GM21528 (cell line): ENCODE measurements at regions not wholly inside any gene's neighbourhood (a gene's known extent, or its start where the extent isn't known, plus 50 kb on each side); places are given as distances from the start of the nearest gene placed in this dataset.

Experiments used
- ATAC-seq: cut with Tn5 transposase; IDR thresholded peaks from one replicate; pipeline ENCODE4 v1.9.1; 2021; ENCODE audit warnings: mild to moderate bottlenecking, moderate library complexity; ENCODE audit not compliant: unreplicated experiment, low FRiP score

DNA sequence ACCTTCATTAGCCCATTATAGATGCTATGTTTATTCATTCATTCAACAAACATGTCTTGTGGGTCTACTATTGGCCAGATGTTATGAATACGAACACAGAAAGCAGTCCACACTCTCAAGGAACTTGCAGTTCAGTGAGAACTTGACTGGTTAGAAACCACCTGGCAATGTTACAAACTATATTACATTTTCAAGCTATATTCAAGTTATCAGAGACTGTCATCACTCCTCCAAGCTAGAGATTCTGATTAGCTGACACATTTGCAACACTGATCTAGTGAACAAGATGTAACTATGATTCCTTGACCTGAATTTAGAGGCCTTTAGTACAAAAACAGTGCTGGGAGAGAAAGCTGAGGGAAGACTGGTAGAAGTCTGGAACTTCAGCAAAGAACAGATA is 170.7 kb upstream of the EEA1 start:
- no peak for ATAC-seq

DNA sequence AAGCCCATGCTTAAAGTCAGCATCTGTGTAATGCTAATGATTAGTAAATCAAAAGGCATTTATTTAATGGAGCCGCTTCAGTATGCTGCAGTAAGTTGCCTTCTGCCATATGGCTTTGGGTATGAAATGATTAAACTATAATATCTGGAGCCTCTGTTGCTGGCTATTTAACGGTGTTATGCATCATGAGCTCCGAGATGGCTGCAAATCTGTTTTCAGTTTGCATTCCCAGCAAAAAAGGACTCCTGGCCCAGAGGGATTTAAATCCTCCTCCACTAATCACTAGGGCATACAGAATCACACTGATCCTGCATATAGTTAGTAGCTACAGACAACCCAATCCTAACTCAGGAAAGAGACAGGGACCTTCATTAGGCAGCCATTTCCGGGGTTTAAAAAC is 171.5 kb upstream of the EEA1 start:
- no peak for ATAC-seq

DNA sequence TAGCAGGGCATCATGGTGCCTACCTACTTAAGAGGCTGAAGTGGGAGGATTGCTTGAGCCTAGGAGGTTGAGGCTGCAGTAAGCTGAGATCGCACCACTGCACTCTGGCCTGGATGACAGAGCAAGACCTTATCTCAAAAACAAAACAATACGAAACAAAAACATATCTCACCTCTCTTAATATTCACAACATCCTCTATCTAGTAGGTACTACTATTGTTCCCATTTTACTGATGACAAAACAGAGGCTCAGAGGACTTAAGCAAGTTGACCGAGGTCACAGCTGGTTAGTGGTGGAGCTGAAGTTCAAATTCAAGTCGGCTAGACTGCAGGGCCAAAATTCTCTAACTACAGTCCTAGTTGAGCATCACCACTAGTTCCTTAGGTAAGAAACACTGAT is 172.3 kb upstream of the EEA1 start:
- no peak for ATAC-seq

DNA sequence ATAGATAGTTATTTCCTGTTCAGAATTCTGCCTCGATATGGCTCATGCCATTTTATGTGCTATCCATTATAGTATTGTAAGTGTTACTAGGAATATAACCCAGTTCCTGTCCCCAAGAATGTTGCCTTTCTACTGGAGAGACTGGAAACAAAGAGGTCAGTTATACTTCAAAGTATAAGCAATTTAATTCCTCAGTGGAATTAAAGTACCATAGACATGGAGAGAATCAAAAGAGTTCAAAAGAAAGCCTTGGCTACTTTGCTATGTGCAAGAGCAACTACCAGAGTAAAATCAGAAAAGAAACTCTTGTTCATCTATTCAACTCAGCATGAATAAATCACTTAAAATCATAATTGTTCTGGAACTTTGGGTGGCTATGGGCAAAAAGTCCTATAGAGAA is 173.2 kb upstream of the EEA1 start:
- ATAC-seq = no peak

DNA sequence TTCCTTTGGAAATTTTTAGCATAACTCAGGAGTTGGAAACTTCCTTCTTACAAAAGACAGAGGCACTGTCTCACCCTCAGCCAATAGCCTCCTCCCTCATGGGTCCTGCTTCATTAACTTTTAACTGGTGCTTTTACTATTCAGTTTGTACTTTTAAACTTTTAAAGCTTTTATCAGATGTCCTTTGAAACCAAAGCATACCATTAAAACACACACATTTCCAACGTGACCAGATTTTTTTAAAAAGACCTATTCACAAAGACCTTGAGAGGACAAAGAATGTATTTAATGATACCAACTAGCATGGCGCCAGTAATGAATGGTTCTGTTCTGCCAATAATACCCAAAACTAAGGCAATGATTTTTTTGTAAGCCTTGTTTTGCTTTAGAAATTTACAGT is 173.6 kb upstream of the EEA1 start:
- ATAC-seq = no peak

DNA sequence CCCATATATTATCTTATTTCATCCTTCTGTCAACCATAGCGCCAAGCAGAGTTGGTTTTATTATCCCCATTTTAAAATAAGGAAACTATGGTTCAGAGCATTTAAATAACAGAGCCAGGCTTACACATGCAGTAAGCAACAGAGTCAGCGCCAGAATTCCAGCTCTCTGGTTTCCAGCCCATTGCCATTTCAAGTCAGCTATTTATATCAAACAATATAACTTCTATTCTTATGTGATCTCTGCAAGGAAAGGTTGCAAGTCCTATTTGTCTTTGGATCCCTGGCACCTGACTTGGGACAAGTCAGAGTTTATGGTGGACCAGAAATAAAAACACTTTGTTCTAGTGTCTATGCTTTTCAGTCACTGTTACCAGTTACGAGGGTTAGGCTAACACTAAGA is 174.1 kb upstream of the EEA1 start:
- ATAC-seq = no peak

DNA sequence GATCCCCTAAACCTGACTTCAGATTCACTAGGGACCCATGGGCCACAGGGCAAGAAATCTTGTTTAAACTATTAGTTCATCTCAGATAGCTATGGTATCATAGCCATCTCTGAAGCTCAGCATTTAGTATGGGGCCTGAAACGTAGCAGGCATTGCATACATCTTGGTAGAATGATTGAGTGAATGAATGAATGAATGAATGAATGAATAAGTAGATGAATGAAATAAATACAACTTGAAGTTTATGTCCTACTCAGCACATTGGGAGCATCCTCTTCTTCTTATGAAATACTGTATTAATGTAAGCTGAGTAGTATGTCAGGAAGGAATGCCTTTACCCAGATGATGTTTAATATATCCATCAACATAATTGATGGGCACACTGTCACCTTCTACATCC is 175.4 kb upstream of the EEA1 start:
- no peak for ATAC-seq

DNA sequence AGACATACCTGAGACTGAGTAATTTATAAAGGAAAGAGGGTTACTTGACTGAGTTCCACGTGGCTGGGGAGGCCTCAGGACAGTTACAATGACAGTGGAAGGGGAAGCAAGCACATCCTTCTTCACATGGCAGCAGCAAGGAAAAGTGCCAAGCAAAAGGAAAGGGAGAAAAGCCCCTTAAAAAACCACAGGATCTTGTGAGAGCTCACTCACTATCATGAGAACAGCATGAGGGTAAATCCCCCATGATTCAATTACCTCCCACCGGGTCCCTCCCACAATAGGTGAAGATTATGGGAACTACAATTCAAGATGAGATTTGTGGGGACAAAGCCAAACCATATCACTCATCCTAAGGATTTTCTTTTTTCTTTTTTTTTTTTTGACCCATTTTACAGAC is 177.8 kb upstream of the EEA1 start:
- ATAC-seq = no peak

DNA sequence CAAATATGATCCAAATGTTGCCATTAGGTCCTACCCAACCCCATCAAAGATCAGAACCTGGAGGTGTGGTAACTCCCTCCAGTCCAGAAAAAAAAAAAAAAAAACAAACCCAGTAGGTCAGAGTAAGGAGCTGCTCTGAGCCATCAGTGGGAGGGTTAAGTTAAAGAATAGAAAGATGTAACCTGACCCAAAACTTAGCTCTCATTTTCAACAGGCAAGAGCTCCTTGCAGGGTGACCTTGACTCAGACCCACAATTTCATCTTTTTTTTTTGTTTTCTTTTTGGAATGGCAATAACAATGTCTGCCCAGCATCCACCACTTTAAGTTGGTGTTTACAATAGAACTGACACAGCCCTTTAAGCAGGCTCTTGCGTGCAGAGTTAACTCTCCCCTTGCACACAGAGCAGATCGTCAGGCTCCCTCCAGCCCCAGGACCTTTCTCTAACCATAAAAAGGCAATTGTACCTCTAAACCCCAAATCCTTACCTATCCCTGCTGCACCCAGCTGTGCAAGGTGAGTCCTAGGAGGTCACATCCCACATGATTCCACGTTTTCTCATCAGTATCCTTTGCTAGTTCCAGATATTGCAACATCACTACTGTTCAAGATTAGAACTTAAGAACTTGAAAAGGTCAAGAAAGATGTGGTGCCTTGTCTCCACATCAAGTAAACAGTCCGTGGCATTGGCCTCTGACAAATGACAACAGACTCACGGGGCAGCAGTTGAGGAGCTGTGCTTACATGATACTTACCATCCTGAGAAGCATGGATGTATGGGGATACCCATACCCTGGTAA is 178.6 kb upstream of the EEA1 start:
- no peak for ATAC-seq

DNA sequence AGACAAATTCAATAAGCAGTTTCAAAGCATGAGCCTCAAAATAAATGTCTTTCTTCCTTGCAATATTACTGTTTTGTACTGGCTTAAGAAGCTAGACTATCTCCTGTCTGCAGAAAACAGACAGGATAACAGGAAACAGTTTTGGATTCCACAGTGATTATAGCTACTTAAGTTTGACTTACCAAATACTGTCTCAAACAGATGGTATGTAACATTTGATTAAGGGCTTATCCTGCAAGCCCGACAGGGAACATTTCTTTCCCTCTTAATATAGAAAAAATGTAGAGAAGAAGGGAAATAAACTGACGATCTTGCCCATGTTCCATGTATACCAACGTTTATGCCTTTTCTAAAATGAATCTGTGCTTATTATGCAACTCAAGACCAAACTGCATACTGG is 179.9 kb upstream of the EEA1 start:
- no peak for ATAC-seq

DNA sequence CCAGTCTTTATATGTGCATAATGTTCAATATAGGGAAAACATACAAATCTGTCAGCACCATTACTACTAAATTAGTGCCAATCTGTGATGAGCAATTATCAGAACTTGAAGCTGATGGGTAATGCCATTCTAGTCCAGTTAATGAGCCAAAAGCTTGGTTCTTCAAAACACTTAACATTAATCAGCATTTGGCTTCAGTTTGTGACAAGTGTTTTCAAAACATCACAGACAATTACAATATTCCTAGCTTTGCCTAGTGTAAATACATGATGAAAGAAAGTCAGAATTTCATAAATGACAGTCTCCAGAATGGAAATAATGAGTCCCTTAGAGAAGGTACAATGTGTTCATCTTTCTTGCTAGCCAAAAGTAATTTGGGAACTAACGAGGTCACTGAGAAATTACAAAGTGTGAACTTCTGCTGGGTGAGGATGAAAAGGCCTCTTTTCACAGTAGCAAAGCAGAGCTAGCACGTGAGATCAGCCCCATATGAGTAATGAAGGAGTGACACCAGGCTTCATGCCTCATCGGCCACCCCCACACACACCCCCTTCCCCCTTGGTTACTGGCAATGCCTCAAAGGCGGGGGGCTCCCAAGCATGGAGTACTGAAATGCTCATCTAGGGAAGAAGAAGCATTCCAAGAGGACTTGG is 180.6 kb upstream of the EEA1 start:
- ATAC-seq = no peak

DNA sequence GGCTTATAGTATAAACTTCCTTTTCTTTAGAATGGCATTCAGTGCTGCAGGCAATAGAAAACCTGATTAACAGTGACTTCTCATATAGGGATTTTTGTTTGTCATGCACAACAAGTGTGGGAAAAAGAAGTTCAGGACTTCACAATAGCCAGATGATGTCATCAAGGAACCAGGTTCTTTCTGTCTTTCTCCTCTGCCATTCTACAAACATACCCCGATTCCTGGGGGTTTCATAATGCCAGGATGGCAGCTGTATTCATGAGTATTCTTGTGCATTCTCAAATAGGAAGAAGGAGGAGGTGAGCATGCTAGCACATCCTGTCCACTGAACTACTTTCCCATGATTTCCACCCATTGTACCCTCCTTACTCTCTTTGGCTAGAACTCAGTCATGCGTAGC is 182.7 kb upstream of the EEA1 start:
- no peak for ATAC-seq

DNA sequence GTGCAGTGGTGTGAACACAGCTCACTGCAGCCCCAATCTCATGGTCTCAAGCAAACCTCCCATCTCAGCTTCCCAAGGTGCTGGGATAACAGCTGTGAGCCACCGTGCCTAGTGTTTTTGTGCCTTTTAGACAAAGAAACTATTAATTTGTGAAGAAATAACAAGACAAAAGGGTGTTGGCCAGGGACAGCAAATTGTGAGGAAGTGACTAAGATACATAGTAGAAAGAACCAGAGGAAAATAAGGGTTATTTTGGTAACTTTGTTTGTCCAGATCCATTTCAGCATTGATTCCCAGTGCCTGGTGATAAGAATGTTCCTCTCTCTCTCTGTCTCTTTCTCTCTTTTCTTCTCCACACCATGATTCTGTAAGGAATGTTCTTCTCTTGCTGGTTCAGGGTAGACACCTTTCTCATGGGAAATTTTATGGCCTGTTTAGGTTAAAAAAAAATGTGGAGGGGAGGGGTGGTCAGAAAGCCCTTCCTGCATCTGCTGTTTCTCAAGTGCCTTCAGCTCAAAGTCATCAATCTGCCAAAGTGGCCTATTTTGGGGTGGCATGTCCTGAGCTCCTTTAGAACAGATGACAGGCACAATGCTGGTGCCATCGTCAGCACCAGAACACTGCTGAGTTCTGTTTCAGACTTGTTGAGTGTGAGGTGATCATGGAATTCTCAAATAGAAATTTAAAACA is 184.4 kb upstream of the EEA1 start:
- ATAC-seq = no peak

DNA sequence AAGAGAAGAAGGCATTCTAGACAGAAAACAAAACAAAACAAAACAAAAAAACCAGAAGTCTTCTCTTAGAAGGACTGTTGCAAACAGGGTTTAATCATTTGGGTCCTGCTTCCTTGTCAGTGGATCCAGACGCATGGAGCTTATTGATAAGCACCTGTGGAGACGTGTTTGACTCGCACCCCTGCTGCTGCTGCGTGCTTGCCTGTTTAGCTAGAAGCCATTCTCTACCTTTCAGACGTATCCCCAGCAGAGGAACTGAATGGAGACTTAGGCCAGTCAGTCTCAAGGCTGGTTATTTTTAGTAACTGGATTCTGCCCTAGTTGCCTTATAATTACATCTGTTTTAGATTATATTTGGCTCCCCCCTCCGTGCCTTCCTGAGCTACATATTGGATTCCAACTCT is 186.1 kb upstream of the EEA1 start:
- ATAC-seq = no peak

DNA sequence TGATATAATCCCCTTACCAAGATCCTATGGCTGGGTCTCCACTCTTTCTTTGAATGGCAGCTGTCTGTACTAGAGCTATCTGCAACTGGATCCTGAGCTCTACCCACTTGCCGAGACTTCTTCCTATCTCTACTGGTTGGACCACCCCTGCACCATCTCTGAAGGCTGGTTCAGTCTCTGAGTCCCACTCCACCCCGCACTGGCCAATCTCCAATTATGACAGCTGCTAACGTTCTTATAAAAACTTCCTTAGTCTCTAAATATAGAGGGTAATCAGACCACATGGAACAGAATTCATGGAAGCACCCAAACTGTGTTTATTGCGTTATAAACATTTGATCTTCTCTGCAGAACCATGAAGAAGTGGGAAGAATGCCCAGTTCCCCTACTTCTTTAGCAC is 186.6 kb upstream of the EEA1 start:
- no peak for ATAC-seq

DNA sequence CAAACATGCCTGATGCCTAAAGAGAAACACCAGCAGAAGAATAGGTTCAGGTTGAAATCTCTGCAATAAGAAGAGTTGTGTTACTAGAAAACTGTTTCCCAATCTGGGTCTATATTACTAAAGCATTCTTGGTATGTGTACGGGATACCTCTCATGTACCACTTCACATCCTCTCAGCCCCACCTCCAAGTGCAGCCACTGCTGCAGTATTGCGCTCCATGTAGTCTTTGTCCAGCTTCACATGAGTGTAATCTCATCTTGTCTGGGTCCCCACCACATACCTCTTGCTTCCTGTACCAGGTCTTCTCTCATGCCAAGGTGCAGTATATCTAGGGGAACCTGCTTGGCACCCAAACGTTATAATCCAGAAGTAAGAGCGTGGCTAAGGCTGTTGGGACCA is 187.5 kb upstream of the EEA1 start:
- no peak for ATAC-seq

DNA sequence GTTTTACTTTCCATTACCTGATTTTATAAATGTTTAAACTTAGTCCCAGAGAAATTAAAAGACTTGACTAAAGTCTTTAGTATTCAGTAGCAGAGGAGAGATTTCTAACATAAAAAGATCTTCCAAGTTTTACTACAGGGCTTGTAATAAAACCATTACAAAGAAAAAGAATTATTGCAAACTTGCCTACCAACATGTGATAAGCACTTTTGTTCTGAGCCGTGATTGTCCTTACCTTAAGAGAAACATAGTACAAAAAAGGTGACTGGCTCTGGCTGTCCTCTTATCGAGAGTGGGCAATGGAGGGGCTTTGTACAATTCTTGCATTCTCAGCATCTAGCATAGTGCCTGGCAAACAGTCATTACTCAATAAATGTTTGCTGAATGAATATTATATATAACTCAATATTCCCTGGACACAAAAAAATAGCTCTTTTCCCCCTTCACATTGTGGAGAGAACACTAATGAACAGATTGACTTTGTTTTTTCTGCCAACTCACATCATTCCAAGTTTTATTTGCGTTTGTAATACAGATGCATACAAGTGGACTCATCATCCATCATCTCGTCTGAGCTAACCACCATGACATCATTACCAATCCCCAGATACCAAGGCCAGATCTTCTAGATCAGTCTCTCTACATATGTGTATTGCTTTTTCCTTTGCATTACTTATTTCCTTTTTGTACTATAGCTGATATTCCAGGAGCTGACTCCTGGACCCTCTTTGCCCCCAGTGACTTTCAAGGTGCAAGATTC is 192.8 kb upstream of the EEA1 start:
- no peak for ATAC-seq

DNA sequence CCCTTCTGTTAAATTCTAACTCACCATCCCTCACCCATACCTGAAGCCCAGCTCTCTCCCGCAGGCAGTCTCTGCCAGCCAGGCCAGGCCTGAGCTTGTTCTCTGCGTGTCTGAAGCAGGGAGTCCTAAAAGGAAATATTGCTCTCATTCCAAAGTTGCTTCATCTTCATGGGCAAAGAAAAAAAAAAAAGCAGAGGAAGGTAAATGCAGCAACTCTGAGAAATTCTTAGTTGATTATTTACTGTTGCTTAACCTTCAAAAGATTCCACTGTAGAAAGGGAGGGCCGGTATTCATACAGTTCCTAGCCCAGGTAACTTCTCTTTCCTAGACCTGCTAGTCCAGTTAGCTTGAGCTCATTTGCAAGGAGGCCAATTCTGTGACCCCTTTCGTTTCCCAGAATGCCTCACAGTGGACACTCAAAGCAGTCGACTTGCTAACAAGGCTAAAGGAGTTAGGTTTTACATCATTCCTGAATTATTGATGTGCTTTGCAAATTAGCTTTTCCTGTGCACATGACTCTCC is 193.5 kb upstream of the EEA1 start:
- ATAC-seq = no peak

DNA sequence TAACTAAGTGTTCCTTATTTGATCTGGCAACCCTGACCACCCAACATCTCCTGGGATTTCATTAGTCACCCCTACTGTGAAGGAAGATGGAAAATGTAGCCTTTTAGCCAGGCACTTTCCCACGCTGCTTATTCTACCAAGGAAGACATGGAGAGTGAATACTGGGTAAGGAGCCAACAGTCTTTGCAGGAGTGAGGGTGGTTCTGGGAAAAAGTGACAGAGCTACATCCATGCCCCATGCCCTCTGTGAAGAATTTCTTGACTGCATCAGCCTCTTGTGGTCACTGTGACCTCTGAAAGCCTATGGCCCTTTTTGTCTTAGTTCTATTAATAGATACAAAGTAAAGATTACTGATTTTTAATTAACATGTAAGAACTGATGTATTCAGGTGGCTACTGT is 196.0 kb upstream of the EEA1 start:
- ATAC-seq = no peak

DNA sequence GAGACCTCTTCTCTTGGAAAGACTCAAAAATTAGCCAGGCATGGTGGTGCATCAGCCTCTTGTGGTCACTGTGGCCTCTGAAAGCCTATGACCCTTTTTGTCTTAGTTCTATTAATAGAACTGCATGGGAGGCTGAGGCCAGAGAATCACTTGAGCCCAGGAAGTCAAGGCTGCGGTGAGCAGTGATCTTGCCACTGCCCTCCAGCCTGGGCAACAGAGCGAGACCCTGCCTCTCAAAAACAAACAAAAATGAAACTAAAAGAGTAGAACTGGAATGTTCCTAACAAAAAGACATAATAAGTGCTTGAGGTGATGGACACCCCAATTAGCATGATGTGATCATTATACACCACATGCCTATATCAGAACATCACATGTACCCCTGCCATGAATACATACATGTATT is 197.0 kb upstream of the EEA1 start:
- no peak for ATAC-seq

DNA sequence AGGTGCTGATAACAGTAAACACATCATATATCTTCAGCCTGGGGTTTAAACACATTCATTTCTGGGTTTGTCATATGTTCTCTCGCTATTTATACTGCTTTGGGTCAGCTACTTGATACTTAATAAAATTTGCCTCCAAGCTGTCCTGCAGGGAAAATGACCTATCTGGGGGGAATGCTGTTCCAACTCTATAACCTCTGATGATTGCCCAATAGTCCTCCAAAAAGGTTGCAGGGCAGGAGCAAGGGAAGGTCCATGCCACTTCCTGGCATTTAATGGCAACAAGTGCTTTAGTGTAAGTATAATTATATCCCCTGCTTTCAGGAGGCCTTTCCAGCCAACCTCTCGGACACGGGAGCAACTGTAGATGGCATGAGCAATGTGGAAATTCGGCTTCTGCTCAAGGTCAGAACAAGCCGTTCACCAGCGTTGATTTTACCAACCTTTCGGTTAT is 198.0 kb upstream of the EEA1 start:
- ATAC-seq = no peak
